HG03571 (cell line): ENCODE measurements at regions not wholly inside any gene's neighbourhood (a gene's known extent, or its start where the extent isn't known, plus 50 kb on each side); places are given as distances from the start of the nearest gene placed in this dataset.
"Not testable (repeated sequence)": the region's sequence is repeated elsewhere in the genome, so short reads cannot be mapped to it uniquely, and the experiment has no call there.

Experiments used
- ATAC-seq: cut with Tn5 transposase; IDR thresholded peaks from one replicate; pipeline ENCODE4 v1.9.1; 2021; ENCODE audit not compliant: unreplicated experiment

DNA sequence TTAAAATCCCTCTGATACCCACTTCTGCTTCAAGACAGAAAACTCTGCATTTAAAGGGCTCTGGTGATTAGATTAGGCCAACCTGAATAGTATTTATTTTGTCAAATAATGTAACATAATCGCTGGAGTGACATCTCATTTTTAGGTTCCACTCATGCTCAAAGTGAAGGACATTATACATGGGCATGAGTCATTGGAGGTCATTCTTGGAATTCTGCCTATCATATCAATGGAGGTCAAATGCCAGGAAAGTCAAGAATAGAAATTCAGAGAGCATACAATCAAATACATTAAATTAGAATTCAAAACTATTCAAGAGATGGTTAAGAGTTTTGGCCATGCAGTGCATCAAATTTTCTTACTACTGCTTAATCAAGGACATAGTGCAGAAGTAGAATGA is 50.8 kb upstream of the PRSS1 start:
- no peak for ATAC-seq

DNA sequence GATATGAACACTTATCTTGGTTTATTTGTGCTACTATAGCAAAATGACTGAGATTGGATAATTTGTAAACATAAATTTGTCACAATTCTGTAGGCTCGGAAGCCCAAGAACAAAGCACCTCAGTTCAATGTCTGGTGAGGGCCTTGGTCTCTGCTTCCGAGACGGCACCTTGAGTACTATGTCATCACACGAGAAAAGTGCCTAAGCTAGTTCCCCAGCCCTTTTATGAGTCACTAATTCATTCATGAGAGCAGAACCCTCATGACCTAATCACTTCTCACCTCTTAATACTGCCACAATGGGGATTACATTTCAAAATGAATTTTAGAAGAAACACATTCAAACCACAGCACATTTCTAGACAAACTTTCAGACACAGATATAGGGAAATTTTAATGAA is 52.0 kb upstream of the PRSS1 start:
- no peak for ATAC-seq

DNA sequence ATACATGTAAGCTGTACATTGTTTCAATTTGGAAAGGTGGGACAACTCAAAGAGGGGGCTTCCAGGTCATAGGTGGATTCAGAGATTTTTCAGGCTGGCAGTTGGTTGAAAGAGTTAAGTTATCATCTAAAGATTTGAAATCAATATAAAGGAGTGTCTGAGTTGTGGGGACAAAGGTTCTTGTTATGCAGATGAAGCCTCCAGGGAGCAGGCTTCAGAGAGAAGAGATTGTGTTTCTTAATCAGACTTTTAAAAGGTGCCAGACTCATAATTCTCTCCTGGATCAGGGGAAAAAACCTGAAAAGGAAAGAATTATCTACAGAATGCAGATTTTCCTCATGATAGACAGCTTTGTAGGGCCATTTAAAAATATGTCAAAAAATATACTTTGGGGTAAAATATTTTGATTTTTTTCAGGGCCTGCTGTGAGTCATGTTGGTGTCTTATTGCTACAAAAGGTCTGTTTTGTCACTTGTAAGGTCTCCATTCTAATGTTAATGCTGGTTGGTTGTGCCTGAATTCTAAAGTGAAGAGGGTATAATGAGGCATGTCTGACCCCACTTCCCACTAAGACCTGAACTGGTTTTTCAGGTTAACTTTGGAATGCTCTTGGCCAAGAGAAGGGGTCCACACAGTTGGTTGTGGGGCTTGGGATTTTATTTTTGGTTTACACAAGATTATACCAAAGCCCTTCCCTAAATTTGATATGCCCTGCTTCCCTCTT is 52.7 kb upstream of the PRSS1 start:
- no peak for ATAC-seq

DNA sequence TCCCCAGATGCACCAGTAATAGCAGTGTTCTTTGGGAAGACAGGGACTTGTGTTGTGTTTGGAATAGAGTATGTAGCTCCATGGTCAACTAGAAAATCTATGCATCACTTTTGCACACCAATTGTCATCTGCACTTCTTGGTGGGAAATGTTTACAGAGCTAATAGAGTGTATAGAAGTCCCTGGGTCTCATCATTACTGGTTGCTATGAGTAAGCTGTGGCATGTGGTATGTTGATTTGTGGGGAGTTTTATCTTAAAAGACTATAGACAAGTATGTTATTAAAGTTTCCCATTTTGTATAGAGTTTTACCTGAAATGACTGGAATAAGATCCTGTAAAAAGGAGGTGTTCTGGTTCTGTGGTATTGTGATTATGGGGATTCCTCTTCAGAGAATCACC is 55.4 kb upstream of the PRSS1 start:
- ATAC-seq, result no peak

DNA sequence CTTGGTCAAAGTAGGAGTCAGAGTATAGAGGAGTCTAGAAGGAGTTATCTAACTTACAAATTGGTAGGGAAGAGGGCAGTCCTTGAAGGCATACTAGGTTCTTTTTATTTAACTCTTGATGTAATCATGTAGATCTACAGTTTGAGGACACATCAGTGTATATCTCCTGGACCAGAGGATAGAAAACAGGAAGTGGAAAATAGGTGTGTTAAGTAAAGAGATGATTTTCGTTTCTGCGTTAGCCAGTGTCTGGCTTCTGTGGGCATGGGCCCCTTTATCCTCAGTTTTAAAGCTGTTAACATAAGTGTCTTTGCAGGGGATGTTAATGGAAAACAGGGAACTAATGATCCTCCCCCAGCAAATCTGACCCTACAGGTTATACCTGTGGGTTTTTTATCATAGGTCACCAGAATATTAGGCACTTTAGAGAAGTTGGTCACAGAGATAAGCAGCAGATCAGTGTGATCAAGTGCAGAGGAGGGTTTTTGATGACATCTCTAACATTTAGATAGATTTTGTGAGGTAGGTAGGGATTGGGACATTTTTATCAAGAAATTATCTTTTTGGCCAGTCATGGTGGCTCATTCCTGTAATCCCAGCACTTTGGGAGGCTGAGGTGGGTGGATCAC is 58.6 kb upstream of the PRSS1 start:
- ATAC-seq, result no peak

DNA sequence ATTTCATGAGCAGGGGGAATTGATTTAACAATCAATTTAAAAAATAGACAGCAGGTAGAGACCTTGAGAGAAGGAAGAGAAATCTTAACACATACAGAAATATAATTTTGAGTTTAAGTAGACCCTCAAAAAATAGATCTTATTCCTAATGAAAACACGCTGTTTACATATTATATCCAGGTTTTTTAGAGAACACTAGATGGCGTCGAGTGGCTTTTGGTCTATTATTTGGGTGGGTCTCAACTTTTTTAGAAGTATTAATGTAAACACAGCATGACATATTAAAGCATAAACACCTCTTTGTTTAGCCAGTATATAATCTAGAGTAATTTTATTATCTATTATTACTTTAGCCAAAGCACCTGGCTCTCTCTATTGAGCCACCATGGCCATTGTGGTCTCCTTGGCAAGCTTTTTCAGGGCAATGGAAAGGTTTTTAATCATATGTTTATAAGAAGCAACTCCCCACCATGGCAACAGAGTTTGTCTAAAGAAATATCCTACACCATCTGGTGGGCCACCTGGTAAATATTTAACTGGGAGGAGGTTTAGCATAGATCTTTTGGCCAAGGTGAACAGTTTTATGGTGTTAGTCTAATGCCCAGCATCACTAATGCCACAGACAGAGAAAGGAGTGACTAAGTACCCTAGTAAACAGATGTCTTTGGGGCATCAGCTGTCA is 59.7 kb upstream of the PRSS1 start:
- ATAC-seq, result no peak

DNA sequence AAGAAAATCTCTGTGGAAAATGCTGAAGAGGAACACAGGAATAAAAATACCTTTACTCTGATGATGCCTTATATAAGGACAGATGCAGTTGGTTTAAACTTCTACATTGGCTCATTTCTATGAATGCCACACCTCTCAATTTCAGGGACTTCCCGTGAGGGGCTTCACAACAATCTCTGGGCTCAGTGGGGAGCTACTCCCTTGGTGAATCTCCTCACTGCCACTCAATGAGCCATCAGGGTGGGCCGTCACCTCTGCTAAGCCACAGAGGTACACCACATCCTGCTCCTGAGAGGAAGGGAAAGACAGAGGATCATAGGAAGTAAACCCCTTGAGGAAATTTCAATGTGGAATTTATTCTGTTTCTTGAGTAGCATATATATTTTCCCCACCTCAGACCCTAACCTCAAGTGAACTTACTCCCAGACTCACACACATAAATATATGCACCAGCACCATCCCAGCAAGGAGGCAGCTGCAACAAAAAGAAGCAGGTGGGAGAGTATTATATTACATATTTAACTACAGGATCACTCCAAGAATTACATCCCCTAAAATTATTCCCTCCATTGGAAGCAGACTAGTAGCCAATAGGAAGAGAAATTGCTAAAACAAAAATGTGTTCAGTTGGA is 63.3 kb upstream of the PRSS1 start:
- no peak for ATAC-seq

DNA sequence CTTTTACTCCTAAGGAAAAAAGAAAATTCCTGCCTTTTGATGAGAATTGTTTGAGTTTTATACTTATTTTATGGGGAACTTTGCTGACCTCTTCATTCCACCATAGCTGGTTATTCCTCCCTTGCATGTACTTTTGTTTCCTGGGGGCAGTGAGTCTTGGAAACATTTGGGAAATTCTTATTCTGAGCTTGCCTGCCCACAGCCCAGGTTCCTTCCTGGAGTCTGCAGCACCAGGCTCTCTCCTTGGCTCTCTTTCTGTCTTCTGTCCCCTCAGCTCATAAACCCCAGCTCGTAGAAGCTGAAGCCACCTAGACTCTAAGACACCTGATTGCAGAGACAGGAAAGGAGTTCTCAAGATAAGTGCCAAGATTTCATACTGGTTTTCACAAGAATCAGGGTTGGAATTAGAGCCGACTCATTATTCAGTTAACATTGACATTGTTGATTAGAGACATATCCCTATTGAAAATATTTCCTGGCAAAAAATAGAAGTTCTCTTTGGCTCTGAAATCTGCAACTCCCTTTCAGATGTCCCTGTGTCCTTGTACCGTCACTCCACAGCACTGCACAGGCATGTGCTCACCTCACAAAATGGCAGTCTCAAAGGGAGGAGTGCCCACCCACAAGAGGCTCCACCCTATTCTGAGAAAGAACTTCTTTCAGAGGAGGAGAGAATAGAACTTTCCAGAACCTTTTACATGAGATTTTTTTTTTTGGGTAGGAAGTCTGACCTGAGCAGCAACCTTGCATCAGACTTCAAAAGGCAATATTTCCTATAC is 67.8 kb upstream of the PRSS1 start:
- ATAC-seq, result no peak

DNA sequence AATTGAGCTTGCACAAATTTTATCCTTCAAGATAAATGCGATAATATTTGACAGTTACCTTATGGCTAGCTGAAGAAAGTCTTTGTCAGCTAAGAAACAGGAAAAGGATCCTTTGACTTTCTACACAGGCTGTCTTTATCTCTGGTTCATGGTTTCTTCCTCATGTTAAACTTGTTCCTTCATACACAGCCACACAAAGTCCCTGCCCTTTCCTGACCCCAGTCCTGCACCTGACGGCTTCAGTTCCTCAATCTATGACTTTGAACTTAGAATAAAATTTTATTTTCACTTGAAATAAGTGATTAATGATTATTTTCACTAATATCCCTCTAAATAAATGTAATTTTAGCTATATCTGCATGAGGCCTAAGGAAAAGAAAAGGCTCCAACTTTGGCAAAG is 77.8 kb upstream of the PRSS1 start:
- no peak for ATAC-seq

DNA sequence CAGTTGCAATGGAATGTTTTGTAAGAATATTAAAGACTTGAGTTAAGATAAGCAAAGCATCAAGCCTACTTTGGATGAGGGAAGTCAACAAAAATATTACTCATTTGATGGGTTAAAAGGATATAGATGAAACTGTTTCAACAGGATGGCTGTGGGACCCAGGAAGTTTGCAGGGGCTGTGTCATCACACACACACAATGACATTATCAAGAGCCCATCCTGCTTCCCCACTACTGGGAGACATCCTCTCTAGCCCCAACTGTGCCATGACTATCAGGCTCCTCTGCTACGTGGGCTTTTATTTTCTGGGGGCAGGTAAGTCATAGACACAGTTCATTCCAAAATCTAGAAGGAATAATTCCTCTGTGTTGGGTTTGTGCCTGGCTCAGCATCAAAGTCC is 78.8 kb upstream of the PRSS1 start:
- ATAC-seq, result no peak

DNA sequence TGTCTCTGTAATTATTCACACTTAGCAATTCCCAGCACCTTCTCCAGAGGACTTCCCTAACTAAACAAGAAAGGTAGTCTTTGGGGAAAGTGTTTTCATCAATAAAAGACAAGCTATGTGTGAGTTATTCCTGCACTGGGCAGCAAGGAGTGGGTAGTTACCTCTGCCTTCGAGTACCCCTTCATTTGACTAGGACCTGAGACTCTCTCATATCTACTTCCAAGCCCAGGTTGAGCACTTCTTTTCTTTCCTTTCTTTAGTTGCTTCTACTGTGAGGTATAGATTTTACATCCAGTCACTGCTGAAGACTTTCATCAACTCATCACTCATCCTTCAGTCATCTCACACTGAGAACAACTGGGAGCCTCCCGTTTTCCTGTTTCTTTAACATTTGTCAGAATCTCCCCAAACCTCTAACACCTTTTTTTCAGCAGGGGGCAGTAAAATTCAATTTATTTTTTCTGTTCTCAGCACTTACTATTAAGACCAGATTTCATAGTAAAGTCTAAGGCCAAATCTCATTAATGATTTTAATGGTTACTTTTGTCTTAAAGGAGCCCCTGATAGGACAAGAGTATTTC is 80.1 kb upstream of the PRSS1 start:
- ATAC-seq, result no peak

DNA sequence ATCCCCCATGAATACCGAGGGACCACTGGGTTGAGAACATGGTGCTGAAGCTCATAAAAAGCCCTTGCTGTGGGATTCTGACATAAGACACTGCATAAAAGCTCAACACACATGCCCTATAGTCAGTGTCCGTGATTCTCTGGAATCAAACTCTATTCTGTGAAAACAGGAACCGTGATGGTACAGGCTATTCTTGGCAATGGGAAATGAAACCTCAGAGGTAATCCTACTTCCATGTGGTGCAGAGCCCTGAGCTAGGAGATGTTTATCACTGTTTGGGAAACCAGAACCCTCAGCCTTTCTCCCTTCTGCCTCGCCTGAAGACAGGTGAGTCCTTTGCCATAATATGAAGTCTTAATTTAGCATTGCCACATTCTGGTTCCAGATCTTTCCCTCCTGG is 80.8 kb upstream of the PRSS1 start:
- no peak for ATAC-seq

DNA sequence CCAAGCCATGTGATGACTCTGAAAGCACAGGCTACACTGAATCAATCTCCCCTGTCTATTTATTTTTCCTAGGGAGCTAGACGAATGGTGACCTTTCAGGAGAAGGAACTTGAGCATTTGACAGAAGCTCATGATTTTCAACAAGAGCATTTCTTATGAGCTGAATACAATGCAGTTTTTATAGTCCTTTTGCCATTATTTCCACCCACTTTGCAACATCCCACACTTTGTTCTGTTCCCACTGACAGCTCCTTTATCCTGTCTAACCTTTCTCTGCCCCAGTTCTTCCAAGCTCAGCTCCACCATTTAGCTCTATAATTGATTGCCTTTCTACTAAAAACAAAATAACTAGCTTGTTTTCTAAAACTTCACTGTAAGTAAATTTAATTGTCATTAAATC is 91.9 kb upstream of the PRSS1 start:
- ATAC-seq, result no peak

DNA sequence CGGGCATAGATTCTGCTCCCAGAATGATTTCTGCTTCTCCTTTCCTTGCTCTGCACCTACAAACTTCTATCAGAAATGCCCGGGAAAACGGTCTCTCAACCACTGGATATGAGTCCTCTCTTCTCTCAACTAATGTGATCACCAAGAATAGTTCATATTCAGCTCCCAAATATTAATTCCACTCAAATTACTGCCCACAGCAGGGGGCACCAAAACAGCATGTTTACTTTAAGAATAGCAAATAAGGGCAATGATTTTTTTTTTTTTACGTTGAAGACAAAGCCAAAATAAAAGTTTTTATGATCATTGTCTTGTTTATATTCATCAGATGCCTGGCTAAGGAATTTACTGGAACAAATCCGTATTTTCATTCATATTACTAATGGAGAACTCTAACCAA is 94.9 kb upstream of the PRSS1 start:
- ATAC-seq, result no peak

DNA sequence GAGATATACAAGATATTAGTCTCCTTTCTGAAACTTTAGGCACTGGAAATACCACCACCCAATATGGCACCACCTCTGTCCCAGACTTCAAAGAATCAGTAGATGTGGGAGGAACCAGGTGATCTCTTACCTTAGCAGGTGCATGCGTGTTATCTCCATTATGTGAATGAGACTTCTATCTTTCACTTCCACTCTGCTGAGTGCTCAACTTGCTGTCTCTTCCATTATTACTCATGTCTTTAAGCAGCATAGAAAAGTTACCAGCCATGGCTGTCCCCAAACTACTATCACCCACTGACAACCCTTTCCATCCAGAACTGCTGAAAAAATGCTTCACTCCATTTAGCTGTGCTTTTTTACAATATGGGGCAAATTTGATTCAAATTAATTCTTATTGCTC is 101.5 kb upstream of the PRSS1 start:
- no peak for ATAC-seq

DNA sequence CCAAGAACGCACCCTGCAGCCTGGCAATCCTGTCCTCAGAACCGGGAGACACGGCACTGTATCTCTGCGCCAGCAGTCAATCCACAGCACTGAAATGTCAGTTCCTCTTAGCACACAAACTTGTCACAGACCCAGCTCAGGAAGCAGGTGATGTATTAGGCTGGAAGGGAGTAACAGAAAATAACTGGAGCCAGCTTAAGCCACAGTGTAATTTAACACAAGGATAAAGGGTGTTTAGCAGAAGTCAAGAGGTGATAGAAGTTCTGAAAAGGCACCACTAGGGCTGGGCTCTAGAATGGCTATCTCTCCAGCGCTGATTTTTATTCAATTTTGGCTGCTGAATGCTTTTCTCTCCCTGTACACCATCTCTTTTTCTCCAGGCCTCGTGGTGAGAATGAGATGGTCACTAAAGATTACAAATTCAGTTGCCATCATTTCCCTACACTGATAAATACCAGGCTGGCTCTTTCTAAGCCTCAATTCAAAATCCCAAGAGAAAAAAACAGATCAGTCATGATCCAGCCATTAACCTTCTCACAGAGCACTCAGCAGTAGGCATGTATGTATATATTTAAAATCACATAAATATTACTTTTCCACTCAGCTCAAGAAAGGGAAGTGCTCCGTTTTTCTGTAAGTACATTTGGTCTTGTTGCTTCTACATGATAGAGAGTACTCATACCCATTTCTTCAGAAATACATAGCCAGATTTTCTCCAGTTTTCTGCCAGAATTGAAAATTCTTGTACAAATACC is 102.7 kb upstream of the PRSS1 start:
- ATAC-seq, result no peak

DNA sequence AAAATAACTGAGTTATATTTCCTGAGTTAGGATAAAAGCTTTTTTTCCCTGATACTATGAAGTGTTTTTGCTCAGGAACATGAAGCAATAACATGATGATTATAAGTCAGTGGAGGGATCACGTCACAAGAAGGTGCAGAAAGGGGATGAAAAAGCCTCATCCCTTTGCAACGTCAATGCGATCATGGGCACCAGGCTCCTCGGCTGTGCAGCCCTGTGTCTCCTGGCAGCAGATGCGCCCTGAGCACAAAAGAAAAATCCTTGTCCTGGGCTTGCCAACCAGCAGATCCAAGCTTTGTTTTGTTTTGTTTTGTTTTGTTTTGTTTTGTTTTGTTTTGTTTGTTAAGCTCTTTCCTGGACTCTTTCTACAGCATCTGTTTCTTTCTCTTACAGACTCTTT is 103.5 kb upstream of the PRSS1 start:
- no peak for ATAC-seq

DNA sequence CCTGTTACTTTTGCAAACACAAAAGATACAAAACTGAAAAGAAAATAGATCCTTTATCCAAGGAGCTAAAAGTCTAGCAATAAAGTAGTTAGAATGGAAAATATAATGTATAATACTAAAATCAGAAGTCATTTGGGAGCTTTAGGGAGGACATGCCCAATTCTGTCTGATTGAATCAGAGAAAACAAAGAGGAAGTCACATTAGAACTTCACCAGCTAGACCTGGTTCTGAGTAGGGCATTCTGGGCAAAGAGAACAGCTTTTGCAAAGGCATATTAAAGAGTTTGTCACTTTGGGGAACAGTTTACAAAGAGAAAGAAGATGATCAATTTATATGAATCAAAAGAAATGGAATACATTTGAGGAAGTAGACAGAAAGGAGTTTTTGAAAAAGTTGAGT is 107.0 kb upstream of the PRSS1 start:
- ATAC-seq, result no peak

DNA sequence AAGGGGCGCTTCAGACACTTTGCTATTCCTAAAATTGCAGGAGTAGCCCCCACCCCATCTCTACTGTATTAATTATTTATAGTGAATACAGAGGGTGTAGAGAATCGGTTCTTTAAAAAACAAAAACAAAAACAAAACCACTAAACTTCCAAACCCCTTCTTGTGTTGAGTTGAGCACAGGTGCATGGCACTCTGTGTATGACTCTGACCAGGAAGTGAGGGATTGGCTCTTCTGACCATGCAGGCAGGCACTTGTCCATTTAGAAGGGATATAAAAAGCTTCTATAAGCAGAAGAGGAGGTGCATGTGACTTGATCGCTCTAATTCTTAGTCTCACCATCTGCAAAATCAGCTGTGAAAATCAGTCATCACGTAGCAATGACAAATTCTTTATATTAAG is 108.0 kb upstream of the PRSS1 start:
- ATAC-seq, result not testable (repeated sequence)

DNA sequence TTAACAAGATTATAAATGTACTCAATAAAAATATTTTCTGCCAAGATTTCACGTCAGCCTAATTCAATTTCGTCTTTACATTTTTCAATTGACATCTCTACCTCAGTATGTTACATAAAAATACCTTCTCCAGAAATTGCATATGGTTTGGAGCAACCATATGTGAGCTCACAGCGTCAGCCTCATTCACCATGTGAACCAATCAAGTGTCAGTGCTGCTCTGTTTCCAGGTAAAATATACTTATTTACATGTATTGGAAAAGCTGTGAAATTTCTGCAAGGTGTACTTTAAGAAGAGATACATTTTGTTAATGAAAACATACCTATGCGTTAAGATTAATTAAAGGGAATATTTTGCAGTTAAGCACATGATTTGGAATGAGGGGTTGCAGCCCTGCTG is 110.7 kb upstream of the PRSS1 start:
- ATAC-seq, result no peak
